Activated T-cell treated with anti-CD3 and anti-CD28 coated beads, Interleukin-2, amount 50 U/mL, for 4 hours (primary cell): ENCODE measurements at regions not wholly inside any gene's neighbourhood (a gene's known extent, or its start where the extent isn't known, plus 50 kb on each side); places are given as distances from the start of the nearest gene placed in this dataset.

Experiments used
- ATAC-seq, 2 donors: fragments of 200-7000 bp; cut with Tn5 transposase; one replicate each; pipeline ENCODE4 v1.10.0; 2021
- DNase-seq: peaks from one replicate; pipeline ENCODE4 v3.0.0-alpha.2; 2020
- H3K27me3 Mint-ChIP-seq: one replicate; pipeline ENCODE4 v1.8.0; 2021; ENCODE audit warnings: low read depth, mixed read lengths
- H3K36me3 Mint-ChIP-seq: one replicate; pipeline ENCODE4 v1.8.0; 2022; ENCODE audit warnings: mixed read lengths; ENCODE audit not compliant: insufficient read depth
- H3K4me1 Mint-ChIP-seq: one replicate; pipeline ENCODE4 v1.8.0; 2021; ENCODE audit warnings: low read depth, mixed read lengths
- H3K4me3 Mint-ChIP-seq: one replicate; pipeline ENCODE4 v1.8.0; 2021; ENCODE audit warnings: mild to moderate bottlenecking, moderate library complexity, mixed read lengths
- H3K9me3 Mint-ChIP-seq: one replicate; pipeline ENCODE4 v1.8.0; 2021; ENCODE audit warnings: mixed read lengths

DNA sequence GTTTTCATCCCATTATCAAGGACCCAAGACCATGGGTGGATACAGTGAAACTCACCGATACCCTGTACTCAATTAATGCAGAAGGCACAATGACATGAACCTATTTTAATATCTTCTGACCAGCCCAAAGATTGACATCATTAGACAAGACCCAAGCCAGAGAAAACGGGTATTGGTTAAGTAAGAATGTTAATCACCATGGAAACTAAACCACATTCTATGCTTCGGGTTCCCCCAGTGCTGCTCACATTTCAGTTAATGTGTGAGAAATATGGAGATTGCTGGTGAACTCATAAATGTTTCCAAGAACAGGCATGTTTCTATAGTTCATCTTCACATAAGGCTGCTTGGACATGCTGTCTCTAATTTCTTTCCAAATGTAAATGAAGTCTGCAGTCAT lies 77.0 kb downstream of the IRX2 start:
- ATAC-seq, result no peak
- Mint-ChIP-seq H3K4me1 (no peaks in the 10 kb centered on the region), H3K9me3 (peaks cover 11% of the 10 kb centered on the region), H3K4me3 (no peak overlapping the region), H3K27me3 (no peaks in the 10 kb centered on the region), H3K36me3 (no peaks in the 10 kb centered on the region)
- no peak for DNase-seq

DNA sequence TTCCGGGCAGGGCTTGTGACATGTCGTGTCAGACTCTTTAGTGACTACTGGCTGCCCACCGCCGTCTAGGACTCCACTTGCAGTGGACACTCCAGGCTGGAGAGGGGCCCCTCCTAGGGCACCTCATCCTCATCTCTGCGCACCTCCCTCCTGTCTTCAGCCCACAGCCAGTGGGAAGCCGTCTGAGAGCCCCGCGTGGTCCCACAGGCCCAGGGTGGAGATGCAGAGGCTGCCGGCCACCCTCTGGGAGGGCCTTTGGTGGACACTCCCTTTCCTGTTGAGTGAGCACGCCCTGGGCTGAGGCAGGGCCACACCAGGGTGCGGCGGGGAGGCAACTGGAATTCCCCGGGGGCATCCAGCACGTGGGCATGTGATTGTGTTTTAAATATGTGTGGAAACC lies 80.5 kb downstream of the IRX2 start:
- H3K4me3 Mint-ChIP-seq, result no peak overlapping the region

DNA sequence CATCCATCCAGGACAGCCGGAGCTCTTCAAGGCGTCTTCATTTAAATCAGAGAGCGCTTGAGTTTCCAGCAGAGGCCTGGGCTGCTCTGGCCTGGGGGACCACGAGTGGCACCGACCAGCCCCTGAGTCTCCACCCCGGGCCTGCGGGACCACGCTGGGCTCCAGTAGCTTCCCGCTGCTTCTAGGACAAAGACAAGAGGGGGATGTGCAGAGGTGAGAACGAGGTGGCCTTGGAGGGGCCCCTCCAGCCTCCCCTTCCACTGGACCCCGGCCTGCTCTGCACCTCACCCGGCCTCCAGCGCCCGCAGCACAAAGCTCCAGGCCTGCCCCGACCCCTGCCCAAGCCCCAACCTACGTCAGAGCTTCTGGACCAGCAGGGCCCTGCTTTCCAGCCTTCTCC lies 81.6 kb downstream of the IRX2 start:
- Mint-ChIP-seq H3K4me3 (no peak overlapping the region), H3K4me1 (no peaks in the 10 kb centered on the region), H3K27me3 (no peaks in the 10 kb centered on the region), H3K9me3 (no peaks in the 10 kb centered on the region), H3K36me3 (no peaks in the 10 kb centered on the region)
- DNase-seq (no peak), ATAC-seq (no peak)

More for the DNA sequence above, 80.5 kb downstream of the IRX2 start:
- Mint-ChIP-seq H3K9me3 (peaks cover 1% of the 10 kb centered on the region), H3K4me1 (no peaks in the 10 kb centered on the region), H3K27me3 (no peaks in the 10 kb centered on the region), H3K36me3 (no peaks in the 10 kb centered on the region)
- ATAC-seq (no peak), DNase-seq (no peak)

DNA sequence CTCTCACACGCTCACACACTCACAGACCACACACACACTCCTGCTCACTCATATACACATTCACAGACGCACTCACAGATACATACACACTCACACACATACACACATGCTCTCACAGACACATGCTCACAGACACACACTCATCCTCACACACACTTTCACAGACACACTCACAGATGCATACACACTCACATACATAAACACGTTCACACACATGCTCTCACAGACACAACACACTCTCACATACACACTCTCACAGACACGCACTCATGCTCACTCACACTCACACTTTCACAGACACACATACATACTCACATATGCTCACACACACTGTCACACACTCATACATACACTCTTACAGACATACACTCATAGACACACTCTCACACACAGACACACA lies 82.2 kb downstream of the IRX2 start:
- Mint-ChIP-seq H3K27me3 (peaks cover 3% of the 10 kb centered on the region), H3K9me3 (no peaks in the 10 kb centered on the region), H3K4me1 (no peaks in the 10 kb centered on the region), H3K4me3 (no peak overlapping the region), H3K36me3 (no peaks in the 10 kb centered on the region)
- ATAC-seq (no peak), DNase-seq (no peak)

DNA sequence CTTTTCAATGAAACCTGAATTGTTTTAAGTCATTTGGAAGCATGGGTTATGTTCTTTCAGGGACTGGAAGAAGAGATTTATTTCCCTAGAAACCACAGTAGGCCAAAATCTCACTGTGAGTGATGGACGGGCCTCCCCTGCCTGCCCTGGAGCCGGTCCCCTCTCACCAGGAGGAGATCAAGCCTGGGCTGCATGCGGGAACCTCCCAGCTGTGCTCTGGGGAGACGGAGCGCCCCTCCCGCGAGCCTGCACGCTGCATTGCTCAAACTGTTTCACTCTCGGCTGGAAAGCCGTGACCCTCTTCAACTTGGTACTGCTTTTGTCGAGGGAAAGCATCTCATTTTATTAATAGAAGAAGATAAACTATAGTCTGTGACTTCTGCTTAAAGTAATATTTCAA lies 85.4 kb downstream of the IRX2 start:
- Mint-ChIP-seq H3K36me3 (no peaks in the 10 kb centered on the region), H3K27me3 (peaks cover 3% of the 10 kb centered on the region), H3K4me1 (no peaks in the 10 kb centered on the region), H3K4me3 (no peak overlapping the region), H3K9me3 (no peaks in the 10 kb centered on the region)
- ATAC-seq (no peak), DNase-seq (no peak)

DNA sequence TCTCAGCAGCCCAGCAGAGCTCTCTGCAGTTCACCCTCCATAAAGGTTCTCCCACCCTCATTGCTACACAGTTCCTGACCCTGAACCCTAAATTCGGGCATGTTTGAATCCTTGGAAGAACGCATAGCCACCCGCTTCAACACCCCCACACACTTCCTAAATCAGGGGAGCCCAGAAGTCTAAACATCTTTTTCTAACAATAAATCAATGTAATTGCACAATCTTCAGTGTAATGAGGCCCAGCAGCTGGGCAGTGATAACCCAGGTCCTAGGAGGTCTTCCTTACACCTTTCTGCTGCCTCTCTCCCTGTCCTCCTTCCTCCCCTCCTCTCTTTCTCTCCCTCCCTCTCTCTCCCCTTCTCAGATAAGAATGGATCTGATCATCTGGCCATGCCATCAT lies 88.0 kb downstream of the IRX2 start:
- ATAC-seq (no peak), DNase-seq (no peak)
- H3K4me3 Mint-ChIP-seq, result no peak overlapping the region
- H3K27me3 Mint-ChIP-seq, result peaks cover 7% of the 10 kb centered on the region
- no peaks in the 10 kb centered on the region for H3K9me3 Mint-ChIP-seq
- H3K36me3 Mint-ChIP-seq, result no peaks in the 10 kb centered on the region
- H3K4me1 Mint-ChIP-seq, result no peaks in the 10 kb centered on the region

DNA sequence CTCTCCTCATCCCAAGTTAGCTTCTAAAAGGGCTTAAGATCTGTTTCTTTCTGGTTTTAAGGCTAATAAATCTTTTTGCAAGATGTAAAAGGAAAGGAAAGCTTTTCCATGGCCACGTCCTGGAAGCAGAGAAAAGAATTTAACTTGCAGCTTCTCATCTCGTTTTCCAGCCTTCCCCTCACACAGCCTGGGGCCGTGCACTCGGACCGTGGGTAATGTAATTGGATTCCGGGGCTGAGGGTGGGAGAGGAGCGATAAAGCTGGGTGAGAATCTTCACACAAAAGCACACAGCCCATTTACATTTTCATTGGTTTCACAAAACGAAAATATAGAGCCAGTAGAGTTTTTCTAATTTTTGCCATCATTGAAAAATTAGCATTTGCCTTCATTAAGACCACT lies 91.2 kb downstream of the IRX2 start:
- no peak overlapping the region for H3K4me3 Mint-ChIP-seq
- ATAC-seq (no peak), DNase-seq (no peak)
- H3K4me1 Mint-ChIP-seq, result no peaks in the 10 kb centered on the region
- H3K36me3 Mint-ChIP-seq, result no peaks in the 10 kb centered on the region
- H3K27me3 Mint-ChIP-seq, result peaks cover 10% of the 10 kb centered on the region
- no peaks in the 10 kb centered on the region for H3K9me3 Mint-ChIP-seq

DNA sequence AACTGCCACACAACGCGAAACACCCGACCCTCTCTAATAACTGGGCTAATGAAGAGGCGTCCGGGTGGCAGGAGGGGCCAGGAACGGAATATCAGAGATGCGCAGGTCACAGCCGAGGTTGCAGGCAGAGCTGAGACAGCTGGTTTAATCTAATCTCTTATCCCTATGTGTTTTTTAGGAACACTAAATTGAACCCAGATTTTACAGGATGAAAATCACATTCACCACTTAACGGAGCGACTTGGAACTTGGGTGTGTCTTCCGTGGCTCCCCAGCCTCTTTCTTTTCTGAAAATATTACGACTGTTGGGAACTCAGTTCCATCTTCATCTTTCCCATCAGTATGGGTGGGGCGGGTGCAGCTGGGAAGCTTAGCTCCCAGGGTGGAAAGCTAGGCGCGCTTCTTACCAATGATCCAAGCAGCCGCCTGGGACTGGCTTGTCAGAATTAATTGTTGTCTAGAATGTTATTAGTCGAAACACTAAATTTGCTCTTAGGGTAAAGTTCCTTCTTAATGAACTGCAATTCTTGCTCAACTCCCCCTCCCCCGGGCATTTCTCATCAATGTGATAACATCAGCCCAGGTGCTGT lies 92.5 kb downstream of the IRX2 start:
- ATAC-seq (no peak), DNase-seq (no peak)
- Mint-ChIP-seq H3K4me1 (no peaks in the 10 kb centered on the region), H3K9me3 (no peaks in the 10 kb centered on the region), H3K36me3 (no peaks in the 10 kb centered on the region), H3K4me3 (no peak overlapping the region), H3K27me3 (peaks cover 10% of the 10 kb centered on the region)

DNA sequence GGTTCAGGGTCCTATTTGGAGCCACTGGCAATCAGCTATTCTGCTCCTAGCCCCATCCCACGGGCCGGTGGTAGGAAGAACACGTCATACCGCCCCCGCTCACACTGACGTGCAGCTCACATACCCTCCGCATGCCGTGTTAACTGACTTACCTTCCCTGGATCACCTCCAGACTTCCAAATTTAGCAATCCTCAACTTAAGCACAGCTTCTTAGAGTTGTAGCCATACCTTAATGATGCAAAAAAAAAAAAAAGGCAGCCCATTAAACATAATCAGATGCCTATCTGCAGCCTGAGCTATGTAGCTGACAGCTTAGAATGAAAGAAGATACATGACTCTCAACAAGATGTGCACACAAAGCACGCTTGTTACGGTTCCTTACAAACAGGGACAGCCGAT lies 93.0 kb downstream of the IRX2 start:
- no peaks in the 10 kb centered on the region for H3K9me3 Mint-ChIP-seq
- ATAC-seq, result no peak

DNA sequence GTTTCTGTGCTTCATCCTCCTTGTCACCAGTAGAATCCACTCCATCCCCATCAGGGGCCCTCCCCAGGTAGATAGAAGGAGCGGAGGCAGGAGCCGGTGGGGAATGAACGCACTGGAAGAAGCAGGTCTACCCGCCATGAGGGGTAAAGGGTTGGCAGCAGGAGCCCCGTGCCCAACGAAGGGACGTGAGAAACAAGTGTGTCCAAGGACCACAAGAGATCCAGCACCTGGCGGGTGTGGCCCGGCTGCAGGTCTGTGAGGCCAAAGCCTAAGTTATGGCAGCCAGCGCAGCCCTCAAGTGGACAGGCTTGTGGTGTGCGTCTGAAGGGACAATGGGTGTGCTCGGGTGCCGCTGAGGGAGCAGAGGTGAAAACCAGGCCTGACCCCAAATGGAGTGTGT lies 94.3 kb downstream of the IRX2 start:
- peaks cover 10% of the 10 kb centered on the region for H3K27me3 Mint-ChIP-seq
- H3K4me3 Mint-ChIP-seq, result no peak overlapping the region
- no peaks in the 10 kb centered on the region for H3K36me3 Mint-ChIP-seq
- no peaks in the 10 kb centered on the region for H3K4me1 Mint-ChIP-seq
- no peaks in the 10 kb centered on the region for H3K9me3 Mint-ChIP-seq
- DNase-seq (no peak), ATAC-seq (no peak)

More for the DNA sequence above, 93.0 kb downstream of the IRX2 start:
- no peak for DNase-seq
- H3K27me3 Mint-ChIP-seq, result peaks cover 10% of the 10 kb centered on the region
- H3K4me3 Mint-ChIP-seq, result no peak overlapping the region
- no peaks in the 10 kb centered on the region for H3K4me1 Mint-ChIP-seq
- H3K36me3 Mint-ChIP-seq, result no peaks in the 10 kb centered on the region

DNA sequence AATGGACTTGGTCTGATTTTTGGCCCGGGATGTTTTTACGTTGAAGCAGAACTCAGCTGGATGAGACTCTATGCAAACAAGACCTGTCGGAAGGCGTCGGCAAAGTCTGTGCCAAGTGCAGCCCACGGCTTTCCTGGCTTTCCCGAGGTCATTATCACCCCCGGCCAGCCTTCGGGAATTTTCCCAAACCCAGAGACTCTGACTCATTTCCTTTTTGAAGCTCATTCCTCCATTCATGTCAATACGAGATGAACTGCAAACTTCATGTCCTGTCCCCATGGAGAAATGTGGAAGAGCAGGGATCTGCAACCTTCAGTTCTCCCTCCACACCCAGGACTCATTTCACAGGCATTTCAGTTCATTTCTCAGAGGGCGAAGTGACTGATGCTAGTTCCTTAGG lies 95.3 kb downstream of the IRX2 start:
- no peaks in the 10 kb centered on the region for H3K36me3 Mint-ChIP-seq
- no peaks in the 10 kb centered on the region for H3K4me1 Mint-ChIP-seq
- peaks cover 10% of the 10 kb centered on the region for H3K27me3 Mint-ChIP-seq
- ATAC-seq (no peak), DNase-seq (no peak)
- no peaks in the 10 kb centered on the region for H3K9me3 Mint-ChIP-seq
- H3K4me3 Mint-ChIP-seq, result no peak overlapping the region

DNA sequence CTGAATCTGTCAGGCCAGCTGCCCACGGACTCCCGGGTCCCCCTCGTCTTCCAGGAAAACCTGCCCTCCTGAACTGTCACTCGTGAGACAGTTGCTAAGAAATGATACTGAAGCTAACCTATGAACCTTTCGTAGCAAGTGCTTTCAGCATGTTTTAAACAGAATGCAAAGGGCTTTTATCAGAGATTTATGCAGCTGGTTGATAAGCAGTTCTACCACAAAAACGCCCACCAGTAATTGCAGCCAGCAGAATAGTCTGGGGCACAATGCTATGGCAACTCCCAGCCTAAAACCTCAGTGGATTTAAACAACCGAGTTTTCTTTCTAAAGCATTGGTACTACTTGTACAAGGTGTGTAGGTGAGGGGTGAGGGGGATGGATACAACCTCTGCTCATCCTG lies 97.5 kb downstream of the IRX2 start:
- no peak for DNase-seq
- H3K4me1 Mint-ChIP-seq, result no peaks in the 10 kb centered on the region
- peaks cover 10% of the 10 kb centered on the region for H3K27me3 Mint-ChIP-seq
- no peak for ATAC-seq
- H3K9me3 Mint-ChIP-seq, result no peaks in the 10 kb centered on the region
- no peak overlapping the region for H3K4me3 Mint-ChIP-seq
- no peaks in the 10 kb centered on the region for H3K36me3 Mint-ChIP-seq

DNA sequence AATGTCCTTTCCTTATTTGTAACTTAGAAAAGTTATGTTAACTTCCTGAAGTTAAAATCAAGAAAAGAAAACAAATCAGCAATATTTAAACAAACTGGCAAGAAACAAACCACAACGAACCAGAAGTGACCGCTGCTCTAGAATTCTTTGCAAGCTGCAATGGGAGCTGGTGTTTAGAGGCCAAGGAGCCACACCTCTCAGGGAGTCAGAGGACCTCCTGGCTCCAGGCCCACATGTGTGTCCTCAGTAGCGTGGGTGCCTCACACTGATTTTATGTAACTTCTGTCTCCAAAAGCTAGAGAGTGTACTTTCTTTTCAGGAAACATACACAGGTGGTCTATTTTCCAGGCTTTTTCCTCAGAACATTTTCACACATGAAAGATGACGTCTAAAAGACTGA lies 100.4 kb downstream of the IRX2 start:
- peaks cover 2% of the 10 kb centered on the region for H3K27me3 Mint-ChIP-seq
- no peak overlapping the region for H3K4me3 Mint-ChIP-seq
- H3K4me1 Mint-ChIP-seq, result no peaks in the 10 kb centered on the region
- DNase-seq, result no peak
- H3K9me3 Mint-ChIP-seq, result peaks cover 3% of the 10 kb centered on the region
- H3K36me3 Mint-ChIP-seq, result no peaks in the 10 kb centered on the region
- no peak for ATAC-seq

DNA sequence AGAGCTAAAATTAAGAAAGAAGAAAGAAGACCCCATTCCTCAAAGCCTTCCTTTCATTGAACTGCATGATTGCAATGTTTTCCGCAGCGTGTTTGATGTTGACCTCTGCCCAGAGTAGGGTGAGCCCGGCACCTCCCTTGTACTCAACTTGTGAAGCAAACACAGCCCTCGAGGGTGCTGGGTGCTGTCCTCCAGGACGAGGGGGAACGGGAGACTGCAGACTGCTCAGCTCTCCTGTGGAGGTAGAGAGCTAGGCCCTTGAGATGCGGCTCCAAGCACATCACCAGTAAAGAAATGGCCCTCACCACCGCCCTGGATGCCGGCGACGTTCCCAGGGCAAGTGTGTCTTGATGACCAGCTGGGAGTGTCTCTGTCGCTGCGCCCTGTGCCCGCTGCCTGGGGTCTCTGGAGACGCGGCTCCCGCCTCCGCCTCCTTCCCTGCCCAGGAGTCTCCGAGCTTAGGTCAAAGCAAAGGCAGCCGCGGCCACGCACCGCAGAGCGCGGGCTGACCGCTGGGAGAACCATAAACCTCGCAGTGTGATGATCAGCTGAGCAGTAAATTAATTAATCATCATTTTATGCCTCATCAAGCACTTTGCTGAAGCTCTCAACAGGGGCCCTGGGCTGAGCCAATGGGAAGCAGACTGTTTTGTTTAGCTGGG lies 108.7 kb downstream of the IRX2 start:
- no peaks in the 10 kb centered on the region for H3K36me3 Mint-ChIP-seq
- no peaks in the 10 kb centered on the region for H3K4me1 Mint-ChIP-seq
- DNase-seq (no peak), ATAC-seq (no peak)
- no peak overlapping the region for H3K4me3 Mint-ChIP-seq
- H3K9me3 Mint-ChIP-seq, result peaks cover 3% of the 10 kb centered on the region
- H3K27me3 Mint-ChIP-seq, result no peaks in the 10 kb centered on the region

DNA sequence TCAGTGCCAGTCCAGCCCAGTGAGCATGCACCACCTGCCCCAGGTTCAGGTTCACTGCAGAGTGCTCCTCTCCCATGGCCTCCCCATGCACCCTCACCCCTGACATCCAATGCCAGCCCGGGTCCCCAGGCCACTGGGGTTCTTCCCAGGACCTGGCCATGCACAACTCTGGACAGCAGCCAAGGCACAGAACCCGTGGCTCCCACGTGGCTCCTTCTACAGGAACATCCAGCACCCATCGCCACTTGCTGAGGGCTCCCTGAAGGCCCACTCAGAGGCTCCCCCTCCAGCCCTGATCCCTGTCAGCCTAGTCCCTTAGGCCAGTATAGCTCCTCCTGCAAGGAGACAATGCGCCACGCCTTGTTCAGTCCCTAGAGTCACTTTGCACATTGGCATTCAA lies 110.8 kb downstream of the IRX2 start:
- Mint-ChIP-seq H3K27me3 (no peaks in the 10 kb centered on the region), H3K9me3 (no peaks in the 10 kb centered on the region), H3K4me1 (no peaks in the 10 kb centered on the region), H3K36me3 (no peaks in the 10 kb centered on the region), H3K4me3 (no peak overlapping the region)
- DNase-seq, result no peak
- no peak for ATAC-seq
